H1 (cell line): ENCODE measurements at regions not wholly inside any gene's neighbourhood (a gene's known extent, or its start where the extent isn't known, plus 50 kb on each side); places are given as distances from the start of the nearest gene placed in this dataset.

ENCODE experiments used
- CTCF ChIA-PET: fragments of 300-600 bp; sonication (Branson Sonifier 250); formaldehyde crosslinking; loops from one replicate; lab custom pipeline; 2021; ENCODE audit not compliant: partially characterized antibody; lab: Charles Lee
- POLR2A ChIA-PET: fragments of 300-600 bp; sonication (Branson Sonifier 250); formaldehyde crosslinking; loops from one replicate; lab custom pipeline; 2021; ENCODE audit warnings: inconsistent platforms; ENCODE audit not compliant: partially characterized antibody; lab: Charles Lee
- DNase-seq, 2 experiments: peaks; one replicate each; pipeline versions ENCODE4 v3.0.0 to v3.0.0-alpha.2; 2010 to 2022; ENCODE audit warnings: low spot score in 2 of 2, low read depth in 1 of 2, mixed read lengths in 1 of 2
- FAIRE-seq: peaks from 2 replicates; lab custom pipeline; 2011; peaks lifted over from hg19 to GRCh38; lab: Jason Lieb, UNC
- H2AFZ ChIP-seq: 2 replicates; pipeline ENCODE4 v1.8.1; 2012; ENCODE audit warnings: low read length, inconsistent platforms
- H2AK5ac ChIP-seq: 2 replicates; pipeline ENCODE4 v1.6.1; 2013; ENCODE audit warnings: low read depth, low read length
- H2BK120ac ChIP-seq: replicated peaks from 2 replicates; pipeline ENCODE3; 2013; ENCODE audit warnings: low read depth, low read length, inconsistent platforms
- H2BK12ac ChIP-seq: 2 replicates; pipeline ENCODE4 v1.6.1; 2013; ENCODE audit warnings: low read depth, low read length
- H2BK15ac ChIP-seq: 2 replicates; pipeline ENCODE4 v1.6.1; 2013; ENCODE audit warnings: low read length
- H2BK20ac ChIP-seq: 2 replicates; pipeline ENCODE4 v1.6.1; 2013; ENCODE audit warnings: low read length
- H2BK5ac ChIP-seq: 2 replicates; pipeline ENCODE4 v1.6.1; 2013; ENCODE audit warnings: low read depth, low read length
- H3K14ac ChIP-seq: 2 replicates; pipeline ENCODE4 v1.6.1; 2013; ENCODE audit warnings: inconsistent platforms; ENCODE audit not compliant: insufficient read length
- H3K18ac ChIP-seq: 2 replicates; pipeline ENCODE4 v1.6.1; 2013; ENCODE audit warnings: low read length; ENCODE audit errors: extremely low read depth
- H3K23ac ChIP-seq: 2 replicates; pipeline ENCODE4 v1.6.1; 2013; ENCODE audit warnings: inconsistent platforms; ENCODE audit not compliant: insufficient read length
- H3K23me2 ChIP-seq: 2 replicates; pipeline ENCODE4 v1.6.1; 2013; ENCODE audit warnings: low read depth, low read length
- H3K27ac ChIP-seq: 2 replicates; pipeline ENCODE4 v1.6.1; 2011; ENCODE audit warnings: low read depth, low read length, inconsistent platforms
- H3K27me3 ChIP-seq, 4 experiments: replicated peaks in 1 of 4; 1 replicate in 1 of 4; 2 replicates in 3 of 4; pipeline versions ENCODE4 v1.6.1 to v1.8.1; 2011 to 2013; ENCODE audit warnings: low read length in 3 of 4, mild to moderate bottlenecking in 3 of 4, inconsistent platforms in 2 of 4, mixed read lengths in 2 of 4, moderate library complexity in 1 of 4; ENCODE audit not compliant: control insufficient read depth in 3 of 4, insufficient read depth in 3 of 4; ENCODE audit errors: extremely low read depth in 1 of 4
- H3K36me3 ChIP-seq, 4 experiments: 2 replicates each; pipeline versions ENCODE4 v1.6.1 to v1.8.1; 2011 to 2013; ENCODE audit warnings: mild to moderate bottlenecking in 4 of 4, low read length in 3 of 4, moderate library complexity in 2 of 4, control low read depth in 1 of 4, inconsistent platforms in 1 of 4; ENCODE audit not compliant: insufficient read depth in 4 of 4, control insufficient read depth in 2 of 4
- H3K4ac ChIP-seq: replicated peaks from 2 replicates; pipeline ENCODE3; 2013; ENCODE audit warnings: low read length, low read depth, mixed read lengths, inconsistent platforms; ENCODE audit not compliant: insufficient read length
- H3K4me1 ChIP-seq, 4 experiments: replicated peaks in 1 of 4; 1 replicate in 1 of 4; 2 replicates in 3 of 4; pipeline versions ENCODE4 v1.6.1 to v1.8.1; 2011 to 2013; ENCODE audit warnings: low read length in 3 of 4, inconsistent platforms in 2 of 4, mixed read lengths in 1 of 4; ENCODE audit not compliant: insufficient read depth in 4 of 4, control insufficient read depth in 3 of 4
- H3K4me2 ChIP-seq, 2 experiments: 2 replicates each; pipeline versions ENCODE4 v1.6.1 to v1.8.1; 2011 to 2013; ENCODE audit warnings: low read depth in 2 of 2, low read length in 2 of 2, control low read depth in 1 of 2, inconsistent platforms in 1 of 2, mild to moderate bottlenecking in 1 of 2; ENCODE audit not compliant: insufficient read depth in 1 of 2
- H3K4me3 ChIP-seq, 4 experiments: fragments of 200-600, 300-600 bp in 1 of 4; sonication (generic), shearing (Covaris generic), sonication (Bioruptor Twin) in 1 of 4; 2 replicates each; pipeline versions ENCODE4 v1.5.1 to v1.8.1; 2011 to 2016; ENCODE audit warnings: low read length in 4 of 4, low read depth in 3 of 4, control low read depth in 2 of 4, inconsistent platforms in 2 of 4, mild to moderate bottlenecking in 2 of 4, mixed read lengths in 1 of 4, moderate library complexity in 1 of 4; ENCODE audit not compliant: insufficient read depth in 2 of 4; ENCODE audit errors: extremely low read depth in 1 of 4
- H3K56ac ChIP-seq: replicated peaks from 2 replicates; pipeline ENCODE3; 2013; ENCODE audit warnings: low read depth, mild to moderate bottlenecking, mixed read lengths, low read length, inconsistent platforms; ENCODE audit not compliant: insufficient read length
- H3K79me1 ChIP-seq: 2 replicates; pipeline ENCODE4 v1.6.1; 2013; ENCODE audit warnings: low read depth, low read length, control low read depth
- H3K79me2 ChIP-seq, 2 experiments: 2 replicates each; pipeline versions ENCODE4 v1.6.1 to v1.8.1; 2012 to 2013; ENCODE audit warnings: low read length in 2 of 2, mild to moderate bottlenecking in 2 of 2, inconsistent platforms in 1 of 2; ENCODE audit not compliant: insufficient read depth in 2 of 2, control insufficient read depth in 1 of 2
- H3K9ac ChIP-seq, 4 experiments: replicated peaks in 1 of 4; 1 replicate in 1 of 4; 2 replicates in 3 of 4; pipeline versions ENCODE4 v1.6.1 to v1.8.1; 2011 to 2013; ENCODE audit warnings: low read depth in 3 of 4, low read length in 3 of 4, control low read depth in 2 of 4, mild to moderate bottlenecking in 2 of 4, moderate library complexity in 2 of 4, inconsistent platforms in 1 of 4; ENCODE audit errors: extremely low read depth in 1 of 4
- H3K9me3 ChIP-seq, 2 experiments: 2 replicates each; pipeline versions ENCODE4 v1.6.1 to v1.8.1; 2012 to 2013; ENCODE audit warnings: mild to moderate bottlenecking in 2 of 2, moderate library complexity in 2 of 2, control low read depth in 1 of 2, inconsistent platforms in 1 of 2, low read depth in 1 of 2, low read length in 1 of 2, mixed read lengths in 1 of 2; ENCODE audit not compliant: insufficient read depth in 2 of 2
- H4K20me1 ChIP-seq, 2 experiments: replicated peaks in 1 of 2; 2 replicates each; pipeline versions ENCODE3 to v1.8.1; 2011 to 2013; ENCODE audit warnings: inconsistent platforms in 2 of 2, low read length in 2 of 2, mild to moderate bottlenecking in 1 of 2; ENCODE audit not compliant: insufficient read depth in 2 of 2, control insufficient read depth in 1 of 2
- H4K5ac ChIP-seq: 2 replicates; pipeline ENCODE4 v1.6.1; 2013; ENCODE audit warnings: low read length, low read depth, mixed read lengths, inconsistent platforms; ENCODE audit not compliant: insufficient read length
- H4K8ac ChIP-seq: 2 replicates; pipeline ENCODE4 v1.8.0; 2013; ENCODE audit warnings: mild to moderate bottlenecking, moderate library complexity, low read length, inconsistent platforms; ENCODE audit not compliant: insufficient read depth; ENCODE audit errors: extremely low read depth
- H4K91ac ChIP-seq: replicated peaks from 2 replicates; pipeline ENCODE3; 2013; ENCODE audit warnings: low read length, mixed read lengths, inconsistent platforms; ENCODE audit not compliant: insufficient read length
- CBX8 ChIP-seq: fragments of 300-800, 300-1000 bp; sonication (generic); IDR thresholded peaks from 2 replicates; pipeline ENCODE4 v1.7.1; 2016; ENCODE audit warnings: low read depth, low read length, borderline replicate concordance
- EGR1 ChIP-seq: IDR thresholded peaks from 2 replicates; pipeline ENCODE4 v1.6.1; 2011; ENCODE audit warnings: low read depth, low read length, borderline replicate concordance
- NANOG ChIP-seq: IDR thresholded peaks from 2 replicates; pipeline ENCODE4 v1.6.1; 2011; ENCODE audit warnings: low read length, low read depth, mild to moderate bottlenecking, inconsistent platforms; ENCODE audit not compliant: insufficient read depth, poor library complexity, severe bottlenecking
- RFX5 ChIP-seq: IDR thresholded peaks from 2 replicates; pipeline ENCODE4 v1.6.1; 2011; ENCODE audit warnings: low read depth, low read length, improper control_type of control experiment, borderline replicate concordance
- WGBS, 2 experiments: shearing (Covaris generic) in 1 of 2; methylation state at CpG; one replicate each; pipeline versions ENCODE4 v1.1.6 to v1.1.7; 2013 to 2015; ENCODE audit warnings: low lambda C conversion rate in 2 of 2, mixed read lengths in 2 of 2, inconsistent platforms in 1 of 2, low coverage in 1 of 2, missing lambda C conversion rate in 1 of 2; ENCODE audit not compliant: insufficient replicate concordance in 2 of 2, insufficient coverage in 1 of 2, insufficient read length in 1 of 2; ENCODE audit errors: extremely low coverage in 1 of 2, missing lambda C conversion rate in 1 of 2; 5-methylcytosine and 5-hydroxymethylcytosine counted together

DNA sequence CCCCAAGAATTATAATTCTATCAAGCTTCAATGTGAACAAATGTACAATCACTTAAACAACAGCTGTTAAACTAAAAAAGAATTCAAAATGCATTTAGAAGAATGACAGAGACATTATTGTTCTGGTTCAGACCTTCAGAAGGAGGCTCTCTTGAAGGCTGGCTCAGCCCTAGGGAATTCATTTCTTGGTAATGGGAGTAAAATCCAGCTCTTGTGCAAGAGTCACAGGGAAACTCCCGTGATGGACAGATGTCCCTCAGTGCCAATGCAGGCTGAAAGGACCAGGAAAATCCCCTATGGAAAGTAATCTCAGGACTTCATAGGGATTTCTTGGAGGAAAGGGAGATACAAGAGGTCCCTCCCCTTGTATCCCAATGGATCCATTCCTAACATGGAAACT is 149.9 kb upstream of the STT3B start:
- ChIA-PET CTCF (interaction anchor here (1.1 to 1.2 kb wide), 2 partner anchors 8 to 12 kb away, joined by 3 to 4 read pairs; no protein-coding TSS in a partner anchor), POLR2A (no interaction called here)
- H3K27ac ChIP-seq = no peak overlapping the region
- no peak overlapping the region for H2BK15ac ChIP-seq
- no peak overlapping the region for H4K8ac ChIP-seq
- no peak overlapping the region for H3K4me2 ChIP-seq
- no peaks in the 10 kb centered on the region; the same call in 1 of the 2 replicates for H3K23me2 ChIP-seq
- no peaks in the 10 kb centered on the region for H3K27me3 ChIP-seq
- H3K79me1 ChIP-seq = no peaks in the 10 kb centered on the region
- H3K36me3 ChIP-seq = no peaks in the 10 kb centered on the region
- H3K56ac ChIP-seq = no peak overlapping the region
- H4K20me1 ChIP-seq = no peaks in the 10 kb centered on the region
- H2BK120ac ChIP-seq = no peak overlapping the region
- H3K4me3 ChIP-seq = no peak overlapping the region
- no peak overlapping the region for H2BK5ac ChIP-seq
- DNase-seq = no peak
- H4K91ac ChIP-seq = no peak overlapping the region
- H3K9ac ChIP-seq = no peak overlapping the region
- H3K23ac ChIP-seq = no peak overlapping the region
- H3K4me1 ChIP-seq = no peaks in the 10 kb centered on the region
- no peak overlapping the region for H2AK5ac ChIP-seq
- 0 out of 4 replicates have a peak, but pooled peaks cover 0 to 3% of the 10 kb centered on the region in 2 experiments for H3K9me3 ChIP-seq
- no peak for FAIRE-seq
- no peak overlapping the region for H2BK12ac ChIP-seq
- no peaks in the 10 kb centered on the region for H3K79me2 ChIP-seq
- no peak overlapping the region for H3K4ac ChIP-seq
- H2AFZ ChIP-seq = no peak overlapping the region
- H3K18ac ChIP-seq = no peak overlapping the region
- H3K14ac ChIP-seq = no peak overlapping the region
- no peak overlapping the region for H2BK20ac ChIP-seq
- WGBS, 2 experiments = 93% methylated on average over 1 of the region's 1 CpG; no CpG with 5 or more reads in 1 of the 2 experiments
- H4K5ac ChIP-seq = no peak overlapping the region
- TF ChIP-seq NANOG = no peak
- TF ChIP-seq RFX5 = no peak
- TF ChIP-seq CBX8 = no peak
- TF ChIP-seq EGR1 = no peak
